AG09319 (cell line): ENCODE measurements at regions not wholly inside any gene's neighbourhood (a gene's known extent, or its start where the extent isn't known, plus 50 kb on each side); places are given as distances from the start of the nearest gene placed in this dataset.
A peak's percentile ranks its signal among the peaks of the same experiment; 100 is the strongest.

Experiments used
- DNase-seq: peaks from one replicate; pipeline ENCODE4 v3.0.0-alpha.2; 2010; ENCODE audit warnings: low read depth; ENCODE audit errors: extremely low read depth
- CTCF ChIP-seq: IDR thresholded peaks from 2 replicates; pipeline ENCODE4 v1.5.1; 2011; ENCODE audit warnings: low read depth, mild to moderate bottlenecking, inconsistent platforms, low read length, moderate library complexity

- DNase-seq, result no peak
- TF ChIP-seq CTCF, result no peak
Measured at GRCh38 chr6:74755778-74756177, 450.1 kb downstream of the COL12A1 start.

- no peak for TF ChIP-seq CTCF
- no peak for DNase-seq
Measured at GRCh38 chr6:74755196-74755595, 450.7 kb downstream of the COL12A1 start.

- peak; percentile 52 for DNase-seq
- no peak for TF ChIP-seq CTCF
Measured at GRCh38 chr6:74753883-74754600, 451.8 kb downstream of the COL12A1 start.

GRCh38 chr6:74752303-74752702 lies 453.6 kb downstream of the COL12A1 start:
- DNase-seq, result no peak
- TF ChIP-seq CTCF, result no peak

GRCh38 chr6:74750826-74751225 lies 455.0 kb downstream of the COL12A1 start:
- DNase-seq, result no peak
- no peak for TF ChIP-seq CTCF

GRCh38 chr6:74749211-74750147 lies 456.4 kb downstream of the COL12A1 start:
- no peak for TF ChIP-seq CTCF
- DNase-seq, result no peak

- no peak for TF ChIP-seq CTCF
- no peak for DNase-seq
Measured at GRCh38 chr6:74745670-74746069, 460.2 kb downstream of the COL12A1 start.
